ENCODE measurements at regions not wholly inside any gene's neighbourhood (a gene's known extent, or its start where the extent isn't known, plus 50 kb on each side); places are given as distances from the start of the nearest gene placed in this dataset.

DNA sequence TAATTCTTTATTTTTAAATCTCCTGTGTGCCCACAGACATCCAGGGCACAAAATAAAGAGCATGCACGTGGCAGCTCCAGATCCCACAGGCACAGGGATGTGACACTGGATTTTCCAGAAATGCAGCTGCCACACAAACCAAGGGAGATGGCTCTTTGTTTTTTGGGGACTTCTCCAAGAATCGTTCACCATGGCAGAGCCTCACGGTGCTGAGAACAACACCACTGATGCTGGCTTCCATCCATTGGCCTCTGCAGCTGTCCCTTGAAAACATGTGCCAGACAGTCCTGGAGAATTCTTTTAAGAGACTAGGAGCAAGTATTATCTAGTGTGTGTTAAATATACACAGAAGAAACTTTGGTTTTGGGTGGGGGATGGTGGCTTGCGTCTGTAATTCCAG, 73.2 kb upstream of the SLC22A11 start:
- Histone ChIP-seq H3K4me1 (ENCODE audit: control insufficient read depth, insufficient read depth, low read length) (no peaks in the 10 kb centered on the region), H3K9me3 (ENCODE audit: control insufficient read depth, insufficient read depth, low read depth, low read length) (no peaks in the 10 kb centered on the region), H3K27me3 (ENCODE audit: control insufficient read depth, insufficient read depth, low read length) (peaks cover 8% of the 10 kb centered on the region), H3K4me3 (ENCODE audit: low read depth in 2 of 2, low read length in 2 of 2) (no peak overlapping the region), H3K36me3 (ENCODE audit: control insufficient read depth, insufficient read depth, low read length) (no peaks in the 10 kb centered on the region), H3K27ac (ENCODE audit: low read length) (no peak overlapping the region)
- TF ChIP-seq SIN3A (IDR thresholded peaks at IDR 0.05; ENCODE audit: borderline replicate concordance, insufficient read depth, low read depth, low read length) = no peak
- no peak for TF ChIP-seq POLR2AphosphoS5 (IDR thresholded peaks at IDR 0.05; ENCODE audit: low read depth, low read length)
- TF ChIP-seq, protein P1, sequence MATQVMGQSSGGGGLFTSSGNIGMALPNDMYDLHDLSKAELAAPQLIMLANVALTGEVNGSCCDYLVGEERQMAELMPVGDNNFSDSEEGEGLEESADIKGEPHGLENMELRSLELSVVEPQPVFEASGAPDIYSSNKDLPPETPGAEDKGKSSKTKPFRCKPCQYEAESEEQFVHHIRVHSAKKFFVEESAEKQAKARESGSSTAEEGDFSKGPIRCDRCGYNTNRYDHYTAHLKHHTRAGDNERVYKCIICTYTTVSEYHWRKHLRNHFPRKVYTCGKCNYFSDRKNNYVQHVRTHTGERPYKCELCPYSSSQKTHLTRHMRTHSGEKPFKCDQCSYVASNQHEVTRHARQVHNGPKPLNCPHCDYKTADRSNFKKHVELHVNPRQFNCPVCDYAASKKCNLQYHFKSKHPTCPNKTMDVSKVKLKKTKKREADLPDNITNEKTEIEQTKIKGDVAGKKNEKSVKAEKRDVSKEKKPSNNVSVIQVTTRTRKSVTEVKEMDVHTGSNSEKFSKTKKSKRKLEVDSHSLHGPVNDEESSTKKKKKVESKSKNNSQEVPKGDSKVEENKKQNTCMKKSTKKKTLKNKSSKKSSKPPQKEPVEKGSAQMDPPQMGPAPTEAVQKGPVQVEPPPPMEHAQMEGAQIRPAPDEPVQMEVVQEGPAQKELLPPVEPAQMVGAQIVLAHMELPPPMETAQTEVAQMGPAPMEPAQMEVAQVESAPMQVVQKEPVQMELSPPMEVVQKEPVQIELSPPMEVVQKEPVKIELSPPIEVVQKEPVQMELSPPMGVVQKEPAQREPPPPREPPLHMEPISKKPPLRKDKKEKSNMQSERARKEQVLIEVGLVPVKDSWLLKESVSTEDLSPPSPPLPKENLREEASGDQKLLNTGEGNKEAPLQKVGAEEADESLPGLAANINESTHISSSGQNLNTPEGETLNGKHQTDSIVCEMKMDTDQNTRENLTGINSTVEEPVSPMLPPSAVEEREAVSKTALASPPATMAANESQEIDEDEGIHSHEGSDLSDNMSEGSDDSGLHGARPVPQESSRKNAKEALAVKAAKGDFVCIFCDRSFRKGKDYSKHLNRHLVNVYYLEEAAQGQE (IDR thresholded peaks at IDR 0.05; ENCODE audit: insufficient read depth in 1 of 2, low read depth in 2 of 2, low read length in 1 of 2) = no peak
- no peak for TF ChIP-seq TCF7L2 (IDR thresholded peaks at IDR 0.05; ENCODE audit: low read depth, low read length)
- no peak for TF ChIP-seq CTCF (IDR thresholded peaks at IDR 0.05)
- no peak for DNase-seq (ENCODE audit: low read depth, low spot score)
- intact Hi-C loops (cut with micrococcal nuclease; ENCODE audit: unreplicated experiment) (no loop called here), in situ Hi-C loops (cut with HindIII; ENCODE audit: low pct_unique_long_range_greater_than_20kb, low sequenced_read_pairs) (no loop called here)
- ChIA-PET POLR2A (no interaction called here), CTCF (no interaction called here)
- no peak for ATAC-seq
- BruUV-seq (replicated peaks) = no TSS peak

GRCh38 chr11:64484191-64485022, 71.3 kb upstream of the SLC22A11 start:
- DNase-seq (ENCODE audit: low read depth, low spot score) (no peak), ATAC-seq (no peak)
- TF ChIP-seq TCF7L2 (IDR thresholded peaks at IDR 0.05; ENCODE audit: low read depth, low read length) = no peak
- TF ChIP-seq, protein P1 (IDR thresholded peaks at IDR 0.05; ENCODE audit: insufficient read depth in 1 of 2, low read depth in 2 of 2, low read length in 1 of 2) = no peak
- TF ChIP-seq CTCF (IDR thresholded peaks at IDR 0.05) = no peak
- no peak for TF ChIP-seq POLR2AphosphoS5 (IDR thresholded peaks at IDR 0.05; ENCODE audit: low read depth, low read length)
- TF ChIP-seq SIN3A (IDR thresholded peaks at IDR 0.05; ENCODE audit: borderline replicate concordance, insufficient read depth, low read depth, low read length) = no peak
- no peak overlapping the region for H3K27ac ChIP-seq (ENCODE audit: low read length)
- no peaks in the 10 kb centered on the region for H3K4me1 ChIP-seq (ENCODE audit: control insufficient read depth, insufficient read depth, low read length)
- no TSS peak for BruUV-seq (replicated peaks)
- intact Hi-C loops (cut with micrococcal nuclease; ENCODE audit: unreplicated experiment) (no loop called here), in situ Hi-C loops (cut with HindIII; ENCODE audit: low pct_unique_long_range_greater_than_20kb, low sequenced_read_pairs) (no loop called here)
- H3K27me3 ChIP-seq (ENCODE audit: control insufficient read depth, insufficient read depth, low read length) = peaks cover 5% of the 10 kb centered on the region
- no peaks in the 10 kb centered on the region for H3K36me3 ChIP-seq (ENCODE audit: control insufficient read depth, insufficient read depth, low read length)
- POLR2A ChIA-PET = no interaction called here
- no peak overlapping the region for H3K4me3 ChIP-seq (ENCODE audit: low read depth in 2 of 2, low read length in 2 of 2)
- H3K9me3 ChIP-seq (ENCODE audit: control insufficient read depth, insufficient read depth, low read depth, low read length) = no peaks in the 10 kb centered on the region
- CTCF ChIA-PET = no interaction called here
